ENCODE measurements at regions not wholly inside any gene's neighbourhood (a gene's known extent, or its start where the extent isn't known, plus 50 kb on each side); places are given as distances from the start of the nearest gene placed in this dataset.

DNA sequence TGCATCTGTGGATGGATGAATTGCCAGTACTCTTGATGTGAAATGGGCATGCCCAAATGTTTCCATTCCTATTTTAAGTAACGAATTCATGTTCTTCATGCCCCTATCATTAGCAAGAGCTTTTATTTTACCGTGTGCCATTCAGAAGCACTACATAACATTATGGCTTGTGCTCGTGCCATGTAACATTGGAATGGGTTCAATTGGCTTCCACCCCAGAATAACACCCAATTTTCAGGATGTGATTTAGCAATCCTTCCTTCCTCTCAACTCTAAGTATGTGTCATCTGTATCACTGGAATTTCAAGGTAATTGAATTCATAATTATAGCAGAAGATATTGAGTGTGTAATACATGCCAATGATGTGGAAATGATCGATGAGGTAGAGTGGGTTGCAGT is 145.8 kb upstream of the TMPO start:
- CTCF ChIA-PET (ENCODE audit: low intra/inter-chr PET ratio), result no interaction called here
- POLR2A ChIA-PET, result interaction anchor here (0.6 kb wide), 1 partner anchor 310 kb away, joined by 3 read pairs; no protein-coding TSS in a partner anchor
- 0% methylated on average over 4 of the region's 4 CpGs for WGBS (ENCODE audit: insufficient coverage, low coverage, missing lambda C conversion rate)
- ATAC-seq (no peak), FAIRE-seq (no peak), DNase-seq (ENCODE audit: extremely low read depth in 1 of 4, low spot score in 3 of 4) (no peak)
- Histone ChIP-seq H3K9me3 (replicated peaks; ENCODE audit: control insufficient read depth, insufficient read depth, low read depth, low read length) (no peaks in the 10 kb centered on the region), H3K36me3 (ENCODE audit: control insufficient read depth, insufficient read depth, low read length) (no peaks in the 10 kb centered on the region), H2AFZ (ENCODE audit: low read depth, low read length) (no peak overlapping the region), H3K9ac (ENCODE audit: insufficient read depth in 1 of 2, low read depth in 2 of 2, low read length in 2 of 2) (no peak overlapping the region), H4K20me1 (replicated peaks; ENCODE audit: control insufficient read depth, insufficient read depth, low read length) (no peaks in the 10 kb centered on the region), H3K79me2 (ENCODE audit: control insufficient read depth, insufficient read depth, low read length) (no peaks in the 10 kb centered on the region), H3K27me3 (ENCODE audit: control insufficient read depth in 2 of 2, insufficient read depth in 2 of 2, low read length in 2 of 2) (no peaks in the 10 kb centered on the region), H3K4me2 (ENCODE audit: insufficient read depth, low read length) (no peak overlapping the region), H3K27ac (ENCODE audit: extremely low read depth, low read depth, low read length) (no peak overlapping the region), H3K9me1 (ENCODE audit: control insufficient read depth, insufficient read depth, low read length) (no peaks in the 10 kb centered on the region), H3K4me3 (no peak overlapping the region), H3K4me1 (replicated peaks in 1 of 2; ENCODE audit: control insufficient read depth in 2 of 2, insufficient read depth in 2 of 2, low read length in 2 of 2) (no peaks in the 10 kb centered on the region; a peak in 1 of 5 replicates)
- in situ Hi-C loops (cut with MboI), result no loop called here
- intact Hi-C loops (cut with micrococcal nuclease), result no loop called here
- no TSS peak for BruUV-seq (replicated peaks)
- TF ChIP-seq, protein P1, sequence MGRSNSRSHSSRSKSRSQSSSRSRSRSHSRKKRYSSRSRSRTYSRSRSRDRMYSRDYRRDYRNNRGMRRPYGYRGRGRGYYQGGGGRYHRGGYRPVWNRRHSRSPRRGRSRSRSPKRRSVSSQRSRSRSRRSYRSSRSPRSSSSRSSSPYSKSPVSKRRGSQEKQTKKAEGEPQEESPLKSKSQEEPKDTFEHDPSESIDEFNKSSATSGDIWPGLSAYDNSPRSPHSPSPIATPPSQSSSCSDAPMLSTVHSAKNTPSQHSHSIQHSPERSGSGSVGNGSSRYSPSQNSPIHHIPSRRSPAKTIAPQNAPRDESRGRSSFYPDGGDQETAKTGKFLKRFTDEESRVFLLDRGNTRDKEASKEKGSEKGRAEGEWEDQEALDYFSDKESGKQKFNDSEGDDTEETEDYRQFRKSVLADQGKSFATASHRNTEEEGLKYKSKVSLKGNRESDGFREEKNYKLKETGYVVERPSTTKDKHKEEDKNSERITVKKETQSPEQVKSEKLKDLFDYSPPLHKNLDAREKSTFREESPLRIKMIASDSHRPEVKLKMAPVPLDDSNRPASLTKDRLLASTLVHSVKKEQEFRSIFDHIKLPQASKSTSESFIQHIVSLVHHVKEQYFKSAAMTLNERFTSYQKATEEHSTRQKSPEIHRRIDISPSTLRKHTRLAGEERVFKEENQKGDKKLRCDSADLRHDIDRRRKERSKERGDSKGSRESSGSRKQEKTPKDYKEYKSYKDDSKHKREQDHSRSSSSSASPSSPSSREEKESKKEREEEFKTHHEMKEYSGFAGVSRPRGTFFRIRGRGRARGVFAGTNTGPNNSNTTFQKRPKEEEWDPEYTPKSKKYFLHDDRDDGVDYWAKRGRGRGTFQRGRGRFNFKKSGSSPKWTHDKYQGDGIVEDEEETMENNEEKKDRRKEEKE (IDR thresholded peaks at IDR 0.05; ENCODE audit: borderline replicate concordance in 1 of 2, control insufficient read depth in 1 of 2, low read depth in 2 of 2, low read length in 1 of 2), result no peak
- no peak for TF ChIP-seq COPS2 (conservative IDR thresholded peaks at IDR 0.05)
- TF ChIP-seq ZNF695 (CRISPR knock-in tag; IDR thresholded peaks at IDR 0.05), result no peak
- TF ChIP-seq, protein P2, sequence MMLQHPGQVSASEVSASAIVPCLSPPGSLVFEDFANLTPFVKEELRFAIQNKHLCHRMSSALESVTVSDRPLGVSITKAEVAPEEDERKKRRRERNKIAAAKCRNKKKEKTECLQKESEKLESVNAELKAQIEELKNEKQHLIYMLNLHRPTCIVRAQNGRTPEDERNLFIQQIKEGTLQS (IDR thresholded peaks at IDR 0.05), result no peak
- TF ChIP-seq, protein P2 (CRISPR knock-in tag; conservative IDR thresholded peaks at IDR 0.05), result no peak
- no peak for TF ChIP-seq KLF13 (tag; IDR thresholded peaks at IDR 0.05; ENCODE audit: borderline replicate concordance, low read depth)
- TF ChIP-seq, protein P3, sequence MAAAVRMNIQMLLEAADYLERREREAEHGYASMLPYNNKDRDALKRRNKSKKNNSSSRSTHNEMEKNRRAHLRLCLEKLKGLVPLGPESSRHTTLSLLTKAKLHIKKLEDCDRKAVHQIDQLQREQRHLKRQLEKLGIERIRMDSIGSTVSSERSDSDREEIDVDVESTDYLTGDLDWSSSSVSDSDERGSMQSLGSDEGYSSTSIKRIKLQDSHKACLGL (CRISPR knock-in tag; IDR thresholded peaks at IDR 0.05; ENCODE audit: borderline replicate concordance, poor library complexity, severe bottlenecking), result no peak
- TF ChIP-seq, protein P4, sequence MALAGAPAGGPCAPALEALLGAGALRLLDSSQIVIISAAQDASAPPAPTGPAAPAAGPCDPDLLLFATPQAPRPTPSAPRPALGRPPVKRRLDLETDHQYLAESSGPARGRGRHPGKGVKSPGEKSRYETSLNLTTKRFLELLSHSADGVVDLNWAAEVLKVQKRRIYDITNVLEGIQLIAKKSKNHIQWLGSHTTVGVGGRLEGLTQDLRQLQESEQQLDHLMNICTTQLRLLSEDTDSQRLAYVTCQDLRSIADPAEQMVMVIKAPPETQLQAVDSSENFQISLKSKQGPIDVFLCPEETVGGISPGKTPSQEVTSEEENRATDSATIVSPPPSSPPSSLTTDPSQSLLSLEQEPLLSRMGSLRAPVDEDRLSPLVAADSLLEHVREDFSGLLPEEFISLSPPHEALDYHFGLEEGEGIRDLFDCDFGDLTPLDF (CRISPR knock-in tag; IDR thresholded peaks at IDR 0.05), result no peak
- TF ChIP-seq NFRKB (IDR thresholded peaks at IDR 0.05; ENCODE audit: low read depth), result no peak
- no peak for TF ChIP-seq GABPB1 (CRISPR knock-in tag; IDR thresholded peaks at IDR 0.05)
- no peak for TF ChIP-seq ELF2 (CRISPR knock-in tag; IDR thresholded peaks at IDR 0.05)
- TF ChIP-seq SPI1 (IDR thresholded peaks at IDR 0.05; ENCODE audit: borderline replicate concordance, low read depth, low read length), result no peak
- TF ChIP-seq, protein P5, sequence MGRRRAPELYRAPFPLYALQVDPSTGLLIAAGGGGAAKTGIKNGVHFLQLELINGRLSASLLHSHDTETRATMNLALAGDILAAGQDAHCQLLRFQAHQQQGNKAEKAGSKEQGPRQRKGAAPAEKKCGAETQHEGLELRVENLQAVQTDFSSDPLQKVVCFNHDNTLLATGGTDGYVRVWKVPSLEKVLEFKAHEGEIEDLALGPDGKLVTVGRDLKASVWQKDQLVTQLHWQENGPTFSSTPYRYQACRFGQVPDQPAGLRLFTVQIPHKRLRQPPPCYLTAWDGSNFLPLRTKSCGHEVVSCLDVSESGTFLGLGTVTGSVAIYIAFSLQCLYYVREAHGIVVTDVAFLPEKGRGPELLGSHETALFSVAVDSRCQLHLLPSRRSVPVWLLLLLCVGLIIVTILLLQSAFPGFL (CRISPR knock-in tag; IDR thresholded peaks at IDR 0.05), result no peak
- TF ChIP-seq MYBL2 (IDR thresholded peaks at IDR 0.05; ENCODE audit: low read depth), result no peak
- no peak for TF ChIP-seq MYBL2 (CRISPR knock-in tag; IDR thresholded peaks at IDR 0.05; ENCODE audit: borderline replicate concordance)
- no peak for TF ChIP-seq MAFG (tag; conservative IDR thresholded peaks at IDR 0.05)
- TF ChIP-seq ZNF408 (CRISPR knock-in tag; IDR thresholded peaks at IDR 0.05; ENCODE audit: low read depth), result no peak

Data from K562 (cell line).